HEK293 (cell line): ENCODE measurements at regions not wholly inside any gene's neighbourhood (a gene's known extent, or its start where the extent isn't known, plus 50 kb on each side); places are given as distances from the start of the nearest gene placed in this dataset.

Source experiments
- CTCF ChIA-PET: fragments of 350-600 bp; formaldehyde crosslinking; extraction: SDS; loops from one replicate; lab custom pipeline; 2021; ENCODE audit warnings: antibody characterized with exemption; lab: Yijun Ruan, JAX
- POLR2A ChIA-PET: fragments of 300-600 bp; formaldehyde crosslinking; extraction: SDS; loops from one replicate; lab custom pipeline; 2020; ENCODE audit warnings: antibody characterized with exemption, inconsistent platforms; lab: Yijun Ruan, JAX
- H3K27ac ChIP-seq: fragments of 200-500 bp; sonication (Bioruptor generic); 2 replicates; pipeline ENCODE4 v1.5.1; 2014; ENCODE audit warnings: low read depth, low read length, control low read depth, inconsistent platforms; ENCODE audit errors: extremely low read depth
- H3K36me3 ChIP-seq, 2 experiments: fragments of 200-500 bp in 1 of 2; sonication (Bioruptor generic) in 1 of 2; 1 replicate in 1 of 2; 2 replicates in 1 of 2; pipeline ENCODE4 v1.5.1; 2014 to 2017; ENCODE audit warnings: inconsistent platforms in 2 of 2, low read length in 2 of 2; ENCODE audit not compliant: control insufficient read depth in 2 of 2, insufficient read depth in 1 of 2
- H3K4me1 ChIP-seq: fragments of 200-500 bp; sonication (Bioruptor generic); 2 replicates; pipeline ENCODE4 v1.5.1; 2014; ENCODE audit warnings: mild to moderate bottlenecking, low read length, inconsistent platforms; ENCODE audit not compliant: control insufficient read depth, insufficient read depth
- H3K4me3 ChIP-seq: 2 replicates; pipeline ENCODE4 v1.5.1; 2011; ENCODE audit warnings: low read depth, mild to moderate bottlenecking, control low read depth, low read length, moderate library complexity
- H3K9me3 ChIP-seq: fragments of 200-500 bp; sonication (Bioruptor generic); 2 replicates; pipeline ENCODE4 v1.5.1; 2014; ENCODE audit warnings: low read depth, low read length, inconsistent platforms; ENCODE audit not compliant: control insufficient read depth, insufficient read depth
- GLIS1 ChIP-seq: fragments of 450-650 bp; formaldehyde crosslinking; IDR thresholded peaks from 2 replicates; pipeline ENCODE4 v1.5.1; 2016; ENCODE audit warnings: missing biosample characterization, missing genetic modification characterization
- MEIS1 ChIP-seq: sonication (generic); formaldehyde crosslinking; IDR thresholded peaks from 2 replicates; pipeline ENCODE4 v1.8.1; 2022; ENCODE audit warnings: missing genetic modification reagents, mild to moderate bottlenecking, borderline replicate concordance
- OVOL3 ChIP-seq: fragments of 450-650 bp; formaldehyde crosslinking; IDR thresholded peaks from 2 replicates; pipeline ENCODE4 v1.5.1; 2016; ENCODE audit warnings: missing biosample characterization, missing genetic modification characterization
- PBX3 ChIP-seq: sonication (generic); formaldehyde crosslinking; IDR thresholded peaks from 2 replicates; pipeline ENCODE4 v1.8.1; 2022; ENCODE audit warnings: mild to moderate bottlenecking, moderate library complexity, missing genetic modification reagents
- ZBTB20 ChIP-seq: fragments of 450-650 bp; formaldehyde crosslinking; IDR thresholded peaks from 2 replicates; pipeline ENCODE4 v1.5.1; 2016; ENCODE audit warnings: missing biosample characterization, missing genetic modification characterization
- ZBTB21 ChIP-seq: fragments of 450-650 bp; formaldehyde crosslinking; IDR thresholded peaks from 2 replicates; pipeline ENCODE4 v1.5.1; 2017; ENCODE audit warnings: missing biosample characterization, missing genetic modification characterization
- ZNF138 ChIP-seq: fragments of 450-650 bp; formaldehyde crosslinking; IDR thresholded peaks from 2 replicates; pipeline ENCODE4 v1.5.1; 2016; ENCODE audit warnings: missing biosample characterization, missing genetic modification characterization, borderline replicate concordance
- ZNF155 ChIP-seq: fragments of 450-650 bp; formaldehyde crosslinking; IDR thresholded peaks from 2 replicates; pipeline ENCODE4 v1.5.1; 2016; ENCODE audit warnings: missing biosample characterization, missing genetic modification characterization
- ZNF157 ChIP-seq: fragments of 450-650 bp; formaldehyde crosslinking; IDR thresholded peaks from 2 replicates; pipeline ENCODE4 v1.5.1; 2016; ENCODE audit warnings: missing biosample characterization, missing genetic modification characterization
- ZNF2 ChIP-seq: fragments of 450-650 bp; formaldehyde crosslinking; IDR thresholded peaks from 2 replicates; pipeline ENCODE4 v1.5.1; 2016; ENCODE audit warnings: missing biosample characterization, missing genetic modification characterization
- ZNF48 ChIP-seq: fragments of 450-650 bp; formaldehyde crosslinking; IDR thresholded peaks from 2 replicates; pipeline ENCODE4 v1.5.1; 2016; ENCODE audit warnings: missing biosample characterization, missing genetic modification characterization
- ZNF514 ChIP-seq: fragments of 450-650 bp; formaldehyde crosslinking; IDR thresholded peaks from 2 replicates; pipeline ENCODE4 v1.5.1; 2016; ENCODE audit warnings: missing biosample characterization, missing genetic modification characterization
- ZNF544 ChIP-seq: fragments of 450-650 bp; formaldehyde crosslinking; IDR thresholded peaks from 2 replicates; pipeline ENCODE4 v1.5.0; 2017; ENCODE audit warnings: missing biosample characterization, missing genetic modification characterization
- ZNF677 ChIP-seq: fragments of 450-650 bp; IDR thresholded peaks from 2 replicates; pipeline ENCODE4 v1.5.0; 2018; ENCODE audit warnings: missing biosample characterization, mild to moderate bottlenecking, missing genetic modification characterization, moderate library complexity
- TF ChIP-seq, protein P1 (sequence below): fragments of 450-650 bp; formaldehyde crosslinking; conservative IDR thresholded peaks from 2 replicates; pipeline ENCODE4 v1.5.1; 2016; ENCODE audit warnings: low read depth, missing biosample characterization, missing genetic modification characterization
- TF ChIP-seq, protein P2 (sequence below): fragments of 450-650 bp; formaldehyde crosslinking; IDR thresholded peaks from 2 replicates; pipeline ENCODE4 v1.5.1; 2016; ENCODE audit warnings: missing biosample characterization, missing genetic modification characterization, low read depth
- TF ChIP-seq, protein P3 (sequence below): fragments of 450-650 bp; formaldehyde crosslinking; IDR thresholded peaks from 2 replicates; pipeline ENCODE4 v1.5.1; 2017; ENCODE audit warnings: missing biosample characterization, missing genetic modification characterization

DNA sequence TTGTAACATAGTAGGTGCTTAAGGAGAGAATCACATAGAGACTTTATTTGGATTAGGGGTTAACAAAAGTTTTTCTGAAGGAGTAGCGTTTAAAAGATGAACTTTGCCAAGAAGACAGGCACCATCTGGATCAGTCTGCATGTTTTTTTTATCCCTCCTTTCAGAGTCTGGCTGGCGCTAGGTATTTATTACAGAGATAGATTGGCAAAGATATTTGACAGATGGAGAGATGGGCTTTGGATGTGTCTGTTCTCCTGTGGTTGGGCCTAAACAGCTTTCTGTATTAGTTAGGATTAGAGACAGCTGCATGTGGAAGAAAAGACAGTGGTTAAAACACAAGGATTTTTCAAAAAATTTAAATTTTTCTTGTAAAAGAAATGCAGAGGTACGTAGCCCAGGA is 133.9 kb downstream of the C12orf75 start:
- CTCF ChIA-PET, result interaction anchor here (0.6 to 0.9 kb wide), 2 partner anchors 40 to 170 kb away, joined by 3 read pairs; no protein-coding TSS in a partner anchor
- POLR2A ChIA-PET, result no interaction called here
- Histone ChIP-seq H3K4me1 (no peaks in the 10 kb centered on the region), H3K36me3 (no peaks in the 10 kb centered on the region), H3K9me3 (no peaks in the 10 kb centered on the region), H3K27ac (no peak overlapping the region), H3K4me3 (no peak overlapping the region)
- no peak for TF ChIP-seq PBX3 (CRISPR knock-in tag)
- no peak for TF ChIP-seq MEIS1 (CRISPR knock-in tag)
- TF ChIP-seq ZNF514 (tag by site-specific recombination), result no peak
- TF ChIP-seq, protein P1, sequence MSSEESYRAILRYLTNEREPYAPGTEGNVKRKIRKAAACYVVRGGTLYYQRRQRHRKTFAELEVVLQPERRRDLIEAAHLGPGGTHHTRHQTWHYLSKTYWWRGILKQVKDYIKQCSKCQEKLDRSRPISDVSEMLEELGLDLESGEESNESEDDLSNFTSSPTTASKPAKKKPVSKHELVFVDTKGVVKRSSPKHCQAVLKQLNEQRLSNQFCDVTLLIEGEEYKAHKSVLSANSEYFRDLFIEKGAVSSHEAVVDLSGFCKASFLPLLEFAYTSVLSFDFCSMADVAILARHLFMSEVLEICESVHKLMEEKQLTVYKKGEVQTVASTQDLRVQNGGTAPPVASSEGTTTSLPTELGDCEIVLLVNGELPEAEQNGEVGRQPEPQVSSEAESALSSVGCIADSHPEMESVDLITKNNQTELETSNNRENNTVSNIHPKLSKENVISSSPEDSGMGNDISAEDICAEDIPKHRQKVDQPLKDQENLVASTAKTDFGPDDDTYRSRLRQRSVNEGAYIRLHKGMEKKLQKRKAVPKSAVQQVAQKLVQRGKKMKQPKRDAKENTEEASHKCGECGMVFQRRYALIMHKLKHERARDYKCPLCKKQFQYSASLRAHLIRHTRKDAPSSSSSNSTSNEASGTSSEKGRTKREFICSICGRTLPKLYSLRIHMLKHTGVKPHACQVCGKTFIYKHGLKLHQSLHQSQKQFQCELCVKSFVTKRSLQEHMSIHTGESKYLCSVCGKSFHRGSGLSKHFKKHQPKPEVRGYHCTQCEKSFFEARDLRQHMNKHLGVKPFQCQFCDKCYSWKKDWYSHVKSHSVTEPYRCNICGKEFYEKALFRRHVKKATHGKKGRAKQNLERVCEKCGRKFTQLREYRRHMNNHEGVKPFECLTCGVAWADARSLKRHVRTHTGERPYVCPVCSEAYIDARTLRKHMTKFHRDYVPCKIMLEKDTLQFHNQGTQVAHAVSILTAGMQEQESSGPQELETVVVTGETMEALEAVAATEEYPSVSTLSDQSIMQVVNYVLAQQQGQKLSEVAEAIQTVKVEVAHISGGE, result no peak
- TF ChIP-seq, protein P2, sequence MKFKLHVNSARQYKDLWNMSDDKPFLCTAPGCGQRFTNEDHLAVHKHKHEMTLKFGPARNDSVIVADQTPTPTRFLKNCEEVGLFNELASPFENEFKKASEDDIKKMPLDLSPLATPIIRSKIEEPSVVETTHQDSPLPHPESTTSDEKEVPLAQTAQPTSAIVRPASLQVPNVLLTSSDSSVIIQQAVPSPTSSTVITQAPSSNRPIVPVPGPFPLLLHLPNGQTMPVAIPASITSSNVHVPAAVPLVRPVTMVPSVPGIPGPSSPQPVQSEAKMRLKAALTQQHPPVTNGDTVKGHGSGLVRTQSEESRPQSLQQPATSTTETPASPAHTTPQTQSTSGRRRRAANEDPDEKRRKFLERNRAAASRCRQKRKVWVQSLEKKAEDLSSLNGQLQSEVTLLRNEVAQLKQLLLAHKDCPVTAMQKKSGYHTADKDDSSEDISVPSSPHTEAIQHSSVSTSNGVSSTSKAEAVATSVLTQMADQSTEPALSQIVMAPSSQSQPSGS, result no peak
- no peak for TF ChIP-seq ZNF138
- TF ChIP-seq ZNF2 (tag by site-specific recombination), result no peak
- no peak for TF ChIP-seq ZNF155 (tag by site-specific recombination)
- TF ChIP-seq ZNF677, result no peak
- no peak for TF ChIP-seq ZNF48 (tag by site-specific recombination)
- no peak for TF ChIP-seq ZNF544 (tag by site-specific recombination)
- TF ChIP-seq, protein P3, sequence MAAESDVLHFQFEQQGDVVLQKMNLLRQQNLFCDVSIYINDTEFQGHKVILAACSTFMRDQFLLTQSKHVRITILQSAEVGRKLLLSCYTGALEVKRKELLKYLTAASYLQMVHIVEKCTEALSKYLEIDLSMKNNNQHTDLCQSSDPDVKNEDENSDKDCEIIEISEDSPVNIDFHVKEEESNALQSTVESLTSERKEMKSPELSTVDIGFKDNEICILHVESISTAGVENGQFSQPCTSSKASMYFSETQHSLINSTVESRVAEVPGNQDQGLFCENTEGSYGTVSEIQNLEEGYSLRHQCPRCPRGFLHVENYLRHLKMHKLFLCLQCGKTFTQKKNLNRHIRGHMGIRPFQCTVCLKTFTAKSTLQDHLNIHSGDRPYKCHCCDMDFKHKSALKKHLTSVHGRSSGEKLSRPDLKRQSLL (tag by site-specific recombination), result no peak

DNA sequence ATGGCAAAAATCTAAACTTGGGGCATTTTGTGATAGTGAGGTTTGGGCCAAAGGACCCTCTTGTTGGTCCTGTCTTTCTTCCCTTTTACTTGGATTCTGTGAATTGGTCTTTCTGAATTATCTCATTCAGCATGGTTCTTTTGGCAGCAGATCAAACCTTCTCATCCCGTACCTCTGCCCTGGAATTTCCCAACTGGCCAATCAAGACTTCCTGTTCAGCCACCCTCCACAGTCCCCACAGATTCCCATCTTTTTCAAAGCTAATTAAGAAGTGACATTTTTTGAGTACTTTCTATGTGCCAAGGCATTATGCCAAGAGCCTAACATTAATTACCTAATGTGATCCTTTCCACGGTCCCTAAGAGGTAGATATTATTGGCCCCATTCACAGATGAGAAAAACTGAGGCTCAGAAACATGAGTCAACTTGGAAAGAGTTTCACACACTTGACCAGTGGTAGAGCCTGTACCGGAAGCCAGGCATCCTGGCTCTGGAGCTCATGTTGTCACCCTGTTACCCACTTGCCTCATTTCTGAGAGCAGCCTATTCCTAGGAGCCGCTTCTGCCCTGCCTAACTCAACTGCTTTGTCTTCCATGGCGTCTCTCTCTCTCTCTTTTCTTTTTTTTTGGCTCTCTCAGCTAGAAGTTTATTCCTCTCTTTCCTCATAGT is 135.9 kb downstream of the C12orf75 start:
- Histone ChIP-seq H3K4me1 (no peaks in the 10 kb centered on the region), H3K36me3 (no peaks in the 10 kb centered on the region), H3K9me3 (no peaks in the 10 kb centered on the region), H3K4me3 (no peak overlapping the region), H3K27ac (no peak overlapping the region)
- CTCF ChIA-PET, result interaction anchor here (0.7 kb wide), 1 partner anchor 12 kb away, joined by 3 read pairs; no protein-coding TSS in a partner anchor
- POLR2A ChIA-PET, result no interaction called here
- TF ChIP-seq ZNF2 (tag by site-specific recombination) (no peak), ZNF157 (tag by site-specific recombination) (no peak), OVOL3 (tag by site-specific recombination) (no peak), ZBTB21 (no peak), GLIS1 (tag by site-specific recombination) (no peak), ZBTB20 (no peak)
